ENCODE measurements at regions not wholly inside any gene's neighbourhood (a gene's known extent, or its start where the extent isn't known, plus 50 kb on each side); places are given as distances from the start of the nearest gene placed in this dataset.

DNA sequence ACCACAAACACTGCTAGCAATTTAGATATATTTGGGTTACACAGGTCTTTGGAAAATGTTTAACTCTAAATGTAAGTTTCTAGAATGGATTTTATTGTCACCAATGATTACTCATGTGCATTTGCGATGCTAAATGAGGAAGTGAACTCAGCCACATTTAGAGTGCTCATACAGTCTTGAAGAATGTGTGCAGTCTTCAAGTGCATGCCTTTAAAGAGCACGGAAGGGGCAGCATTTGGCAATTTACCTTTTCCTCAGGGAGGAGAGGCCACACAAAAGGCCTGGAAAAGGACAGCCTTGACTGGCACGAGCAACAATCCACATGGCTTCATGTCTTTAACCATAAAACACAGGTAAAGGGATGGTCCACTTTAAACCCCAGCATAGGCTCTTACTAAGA lies 78.5 kb upstream of the STK17B start:
- TF ChIP-seq POLR2A (IDR thresholded peaks at IDR 0.05) (no peak), POLR2AphosphoS5 (IDR thresholded peaks at IDR 0.05; ENCODE audit: insufficient read depth in 1 of 2, low read depth in 1 of 2) (no peak)
- TF ChIP-seq, protein P1, sequence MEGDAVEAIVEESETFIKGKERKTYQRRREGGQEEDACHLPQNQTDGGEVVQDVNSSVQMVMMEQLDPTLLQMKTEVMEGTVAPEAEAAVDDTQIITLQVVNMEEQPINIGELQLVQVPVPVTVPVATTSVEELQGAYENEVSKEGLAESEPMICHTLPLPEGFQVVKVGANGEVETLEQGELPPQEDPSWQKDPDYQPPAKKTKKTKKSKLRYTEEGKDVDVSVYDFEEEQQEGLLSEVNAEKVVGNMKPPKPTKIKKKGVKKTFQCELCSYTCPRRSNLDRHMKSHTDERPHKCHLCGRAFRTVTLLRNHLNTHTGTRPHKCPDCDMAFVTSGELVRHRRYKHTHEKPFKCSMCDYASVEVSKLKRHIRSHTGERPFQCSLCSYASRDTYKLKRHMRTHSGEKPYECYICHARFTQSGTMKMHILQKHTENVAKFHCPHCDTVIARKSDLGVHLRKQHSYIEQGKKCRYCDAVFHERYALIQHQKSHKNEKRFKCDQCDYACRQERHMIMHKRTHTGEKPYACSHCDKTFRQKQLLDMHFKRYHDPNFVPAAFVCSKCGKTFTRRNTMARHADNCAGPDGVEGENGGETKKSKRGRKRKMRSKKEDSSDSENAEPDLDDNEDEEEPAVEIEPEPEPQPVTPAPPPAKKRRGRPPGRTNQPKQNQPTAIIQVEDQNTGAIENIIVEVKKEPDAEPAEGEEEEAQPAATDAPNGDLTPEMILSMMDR (IDR thresholded peaks at IDR 0.05), result no peak

All from vagina (tissue), 2 donors.